SK-N-MC (cell line): ENCODE measurements at regions not wholly inside any gene's neighbourhood (a gene's known extent, or its start where the extent isn't known, plus 50 kb on each side); places are given as distances from the start of the nearest gene placed in this dataset.

ENCODE experiments used
- EZH2 ChIP-seq: fragments of 200-600 bp; sonication (generic); IDR thresholded peaks from one replicate; pipeline ENCODE4 v1.6.1; 2017; ENCODE audit warnings: antibody characterized with exemption
- POLR2AphosphoS5 ChIP-seq: IDR thresholded peaks from 2 replicates; pipeline ENCODE4 v1.6.1; 2012; ENCODE audit warnings: mild to moderate bottlenecking, low read depth, low read length, borderline replicate concordance

DNA sequence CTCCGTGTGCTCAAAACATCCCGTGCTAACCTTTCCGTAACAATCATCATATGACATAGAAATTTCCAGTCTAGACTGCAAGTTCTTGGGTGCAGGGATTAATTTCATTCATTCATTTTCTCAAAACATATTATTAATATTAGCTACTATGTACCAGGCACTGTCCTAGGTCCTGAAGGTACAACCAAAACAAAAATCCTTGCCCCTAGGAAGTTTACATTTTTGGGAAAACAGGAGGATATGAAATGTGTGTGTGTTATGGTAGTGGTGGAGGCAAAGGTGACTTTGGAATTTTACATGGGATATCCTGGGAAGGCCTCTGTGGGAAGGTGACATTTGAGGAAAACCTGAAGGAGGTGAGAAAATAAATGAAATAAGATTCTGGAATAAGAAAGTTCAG is 222.6 kb downstream of the LRRC3B start:
- TF ChIP-seq POLR2AphosphoS5 (no peak), EZH2 (no peak)
